ENCODE measurements at regions not wholly inside any gene's neighbourhood (a gene's known extent, or its start where the extent isn't known, plus 50 kb on each side); places are given as distances from the start of the nearest gene placed in this dataset.

- TF ChIP-seq CTCF (IDR thresholded peaks at IDR 0.05; ENCODE audit: low read depth, low read length, poor library complexity, severe bottlenecking): no peak
- no peak for TF ChIP-seq EZH2phosphoT487 (IDR thresholded peaks at IDR 0.05; ENCODE audit: borderline replicate concordance, low read length)
Observed at GRCh38 chr4:138367942-138368341, 125.8 kb upstream of the SLC7A11 start.

Data from DOHH2 (cell line).